ENCODE measurements at regions not wholly inside any gene's neighbourhood (a gene's known extent, or its start where the extent isn't known, plus 50 kb on each side); places are given as distances from the start of the nearest gene placed in this dataset.

DNA sequence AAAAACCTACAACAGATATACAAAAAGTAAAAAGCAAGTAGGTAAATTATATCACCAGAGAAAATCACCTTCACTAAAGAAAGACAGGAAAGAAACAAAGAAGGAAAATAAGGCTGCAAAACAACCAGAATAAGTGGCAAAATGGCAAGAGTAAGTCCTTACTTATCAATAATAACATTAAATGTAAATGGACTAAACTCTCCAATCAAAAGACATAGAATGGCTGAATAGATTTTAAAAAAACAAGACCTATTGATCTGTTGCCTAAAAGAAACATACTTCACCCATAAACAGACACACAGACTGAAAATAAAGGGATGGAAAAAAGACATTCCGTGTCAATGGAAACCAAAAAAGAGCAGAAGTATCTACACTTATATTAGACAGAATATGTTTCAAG is 695.7 kb upstream of the FAT3 start:
- TF ChIP-seq EZH2phosphoT487 (IDR thresholded peaks at IDR 0.05; ENCODE audit: low read depth): no peak
- TF ChIP-seq, protein P1, sequence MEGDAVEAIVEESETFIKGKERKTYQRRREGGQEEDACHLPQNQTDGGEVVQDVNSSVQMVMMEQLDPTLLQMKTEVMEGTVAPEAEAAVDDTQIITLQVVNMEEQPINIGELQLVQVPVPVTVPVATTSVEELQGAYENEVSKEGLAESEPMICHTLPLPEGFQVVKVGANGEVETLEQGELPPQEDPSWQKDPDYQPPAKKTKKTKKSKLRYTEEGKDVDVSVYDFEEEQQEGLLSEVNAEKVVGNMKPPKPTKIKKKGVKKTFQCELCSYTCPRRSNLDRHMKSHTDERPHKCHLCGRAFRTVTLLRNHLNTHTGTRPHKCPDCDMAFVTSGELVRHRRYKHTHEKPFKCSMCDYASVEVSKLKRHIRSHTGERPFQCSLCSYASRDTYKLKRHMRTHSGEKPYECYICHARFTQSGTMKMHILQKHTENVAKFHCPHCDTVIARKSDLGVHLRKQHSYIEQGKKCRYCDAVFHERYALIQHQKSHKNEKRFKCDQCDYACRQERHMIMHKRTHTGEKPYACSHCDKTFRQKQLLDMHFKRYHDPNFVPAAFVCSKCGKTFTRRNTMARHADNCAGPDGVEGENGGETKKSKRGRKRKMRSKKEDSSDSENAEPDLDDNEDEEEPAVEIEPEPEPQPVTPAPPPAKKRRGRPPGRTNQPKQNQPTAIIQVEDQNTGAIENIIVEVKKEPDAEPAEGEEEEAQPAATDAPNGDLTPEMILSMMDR (IDR thresholded peaks at IDR 0.05; ENCODE audit: low read depth, low read length): no peak
